ENCODE measurements at regions not wholly inside any gene's neighbourhood (a gene's known extent, or its start where the extent isn't known, plus 50 kb on each side); places are given as distances from the start of the nearest gene placed in this dataset.

DNA sequence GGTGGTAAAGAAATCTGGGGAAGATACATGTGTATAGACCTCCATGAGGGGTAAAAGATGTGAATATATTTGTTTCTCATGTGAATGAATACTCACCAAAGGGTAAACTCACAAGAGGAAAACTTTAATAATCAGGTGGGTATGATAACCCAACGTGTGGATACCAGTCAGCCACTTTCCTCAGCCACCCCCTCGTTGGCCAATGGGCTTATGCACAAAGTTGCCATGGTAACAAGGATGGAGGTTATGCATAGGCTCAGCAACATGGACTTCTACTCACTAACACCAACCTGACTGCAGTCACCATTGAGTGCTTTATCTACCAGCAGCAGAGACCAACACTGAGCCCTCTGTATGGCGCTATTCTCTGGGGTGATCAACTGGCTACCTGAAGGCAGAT is 424.4 kb downstream of the DUSP10 start:
- no peaks in the 10 kb centered on the region for H3K4me1 ChIP-seq
- Mint-ChIP-seq H3K9me3 (ENCODE audit: unreplicated experiment) (peaks cover 10% of the 10 kb centered on the region), H3K27ac (ENCODE audit: unreplicated experiment) (no peak overlapping the region), H3K4me1 (ENCODE audit: low read depth, unreplicated experiment) (peaks cover 6% of the 10 kb centered on the region), H3K36me3 (ENCODE audit: insufficient read depth, unreplicated experiment) (no peaks in the 10 kb centered on the region), H3K27me3 (ENCODE audit: insufficient read depth, unreplicated experiment) (peaks cover 3% of the 10 kb centered on the region), H3K4me3 (ENCODE audit: unreplicated experiment) (no peak overlapping the region)
- DNase-seq: no peak
- no peak overlapping the region for H3K4me3 ChIP-seq (ENCODE audit: low read depth, low read length)
- BruUV-seq (replicated peaks): no TSS peak
- no peaks in the 10 kb centered on the region for H3K27me3 ChIP-seq (replicated peaks; ENCODE audit: control insufficient read depth, insufficient read depth, low read length)
- CTCF ChIA-PET: no interaction called here
- intact Hi-C loops (cut with micrococcal nuclease; ENCODE audit: unreplicated experiment): no loop called here
- POLR2A ChIA-PET: no interaction called here
- H3K9me3 ChIP-seq: no peaks in the 10 kb centered on the region
- no peaks in the 10 kb centered on the region for H3K36me3 ChIP-seq (ENCODE audit: control insufficient read depth, insufficient read depth, low read length)
- TF ChIP-seq, protein P1, sequence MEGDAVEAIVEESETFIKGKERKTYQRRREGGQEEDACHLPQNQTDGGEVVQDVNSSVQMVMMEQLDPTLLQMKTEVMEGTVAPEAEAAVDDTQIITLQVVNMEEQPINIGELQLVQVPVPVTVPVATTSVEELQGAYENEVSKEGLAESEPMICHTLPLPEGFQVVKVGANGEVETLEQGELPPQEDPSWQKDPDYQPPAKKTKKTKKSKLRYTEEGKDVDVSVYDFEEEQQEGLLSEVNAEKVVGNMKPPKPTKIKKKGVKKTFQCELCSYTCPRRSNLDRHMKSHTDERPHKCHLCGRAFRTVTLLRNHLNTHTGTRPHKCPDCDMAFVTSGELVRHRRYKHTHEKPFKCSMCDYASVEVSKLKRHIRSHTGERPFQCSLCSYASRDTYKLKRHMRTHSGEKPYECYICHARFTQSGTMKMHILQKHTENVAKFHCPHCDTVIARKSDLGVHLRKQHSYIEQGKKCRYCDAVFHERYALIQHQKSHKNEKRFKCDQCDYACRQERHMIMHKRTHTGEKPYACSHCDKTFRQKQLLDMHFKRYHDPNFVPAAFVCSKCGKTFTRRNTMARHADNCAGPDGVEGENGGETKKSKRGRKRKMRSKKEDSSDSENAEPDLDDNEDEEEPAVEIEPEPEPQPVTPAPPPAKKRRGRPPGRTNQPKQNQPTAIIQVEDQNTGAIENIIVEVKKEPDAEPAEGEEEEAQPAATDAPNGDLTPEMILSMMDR (IDR thresholded peaks at IDR 0.05; ENCODE audit: insufficient read depth in 1 of 2, low read depth in 1 of 2, low read length in 1 of 2, severe bottlenecking in 1 of 2, unreplicated experiment in 1 of 2): no peak

GRCh38 chr1:221327954-221328353 is 413.9 kb downstream of the DUSP10 start:
- intact Hi-C loops (cut with micrococcal nuclease; ENCODE audit: unreplicated experiment): no loop called here
- H3K4me1 Mint-ChIP-seq (ENCODE audit: low read depth, unreplicated experiment): peaks cover 5% of the 10 kb centered on the region
- peaks cover 9% of the 10 kb centered on the region for H3K9me3 Mint-ChIP-seq (ENCODE audit: unreplicated experiment)
- no peaks in the 10 kb centered on the region for H3K27me3 Mint-ChIP-seq (ENCODE audit: insufficient read depth, unreplicated experiment)
- ChIA-PET POLR2A (no interaction called here), CTCF (no interaction called here)
- Histone ChIP-seq H3K9me3 (peaks cover 11% of the 10 kb centered on the region; the same call in 1 of the 2 replicates), H3K4me1 (no peaks in the 10 kb centered on the region), H3K4me3 (ENCODE audit: low read depth, low read length) (no peak overlapping the region), H3K36me3 (ENCODE audit: control insufficient read depth, insufficient read depth, low read length) (no peaks in the 10 kb centered on the region), H3K27me3 (replicated peaks; ENCODE audit: control insufficient read depth, insufficient read depth, low read length) (no peaks in the 10 kb centered on the region)
- no peak overlapping the region for H3K27ac Mint-ChIP-seq (ENCODE audit: unreplicated experiment)
- no peak overlapping the region for H3K4me3 Mint-ChIP-seq (ENCODE audit: unreplicated experiment)
- H3K36me3 Mint-ChIP-seq (ENCODE audit: insufficient read depth, unreplicated experiment): peaks cover 6% of the 10 kb centered on the region
- DNase-seq: no peak
- TF ChIP-seq, protein P1 (IDR thresholded peaks at IDR 0.05; ENCODE audit: insufficient read depth in 1 of 2, low read depth in 1 of 2, low read length in 1 of 2, severe bottlenecking in 1 of 2, unreplicated experiment in 1 of 2): no peak
- no TSS peak for BruUV-seq (replicated peaks)

DNA sequence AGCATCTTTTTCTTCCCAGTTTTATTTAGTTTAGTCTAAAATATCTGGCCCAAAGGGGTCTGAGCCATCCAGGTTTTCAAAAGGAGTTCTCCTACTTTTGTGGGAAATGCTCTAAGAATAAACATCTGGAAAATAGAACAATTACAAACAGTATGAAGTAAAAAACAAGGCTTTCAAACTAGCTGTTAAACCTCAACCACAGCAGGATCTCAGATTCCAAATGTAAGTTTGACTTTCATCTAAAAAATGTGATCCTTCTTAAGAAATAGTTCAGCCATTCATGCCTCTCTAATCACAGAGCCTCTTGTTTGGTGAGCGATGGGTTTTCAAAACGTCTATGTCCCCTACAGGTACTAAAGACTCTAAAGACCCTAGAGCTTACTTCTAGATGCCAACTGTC is 413.5 kb downstream of the DUSP10 start:
- Mint-ChIP-seq H3K4me1 (ENCODE audit: low read depth, unreplicated experiment) (peaks cover 5% of the 10 kb centered on the region), H3K27me3 (ENCODE audit: insufficient read depth, unreplicated experiment) (no peaks in the 10 kb centered on the region), H3K27ac (ENCODE audit: unreplicated experiment) (no peak overlapping the region), H3K36me3 (ENCODE audit: insufficient read depth, unreplicated experiment) (peaks cover 6% of the 10 kb centered on the region), H3K4me3 (ENCODE audit: unreplicated experiment) (no peak overlapping the region), H3K9me3 (ENCODE audit: unreplicated experiment) (peaks cover 10% of the 10 kb centered on the region)
- Histone ChIP-seq H3K4me1 (no peaks in the 10 kb centered on the region), H3K27me3 (replicated peaks; ENCODE audit: control insufficient read depth, insufficient read depth, low read length) (no peaks in the 10 kb centered on the region), H3K36me3 (ENCODE audit: control insufficient read depth, insufficient read depth, low read length) (no peaks in the 10 kb centered on the region), H3K4me3 (ENCODE audit: low read depth, low read length) (no peak overlapping the region), H3K9me3 (peaks cover 11% of the 10 kb centered on the region)
- ChIA-PET POLR2A (no interaction called here), CTCF (no interaction called here)
- TF ChIP-seq, protein P1 (IDR thresholded peaks at IDR 0.05; ENCODE audit: insufficient read depth in 1 of 2, low read depth in 1 of 2, low read length in 1 of 2, severe bottlenecking in 1 of 2, unreplicated experiment in 1 of 2): no peak
- intact Hi-C loops (cut with micrococcal nuclease; ENCODE audit: unreplicated experiment): no loop called here
- no TSS peak for BruUV-seq (replicated peaks)
- DNase-seq: no peak

All from Caco-2 (cell line).